ENCODE measurements at regions not wholly inside any gene's neighbourhood (a gene's known extent, or its start where the extent isn't known, plus 50 kb on each side); places are given as distances from the start of the nearest gene placed in this dataset.

DNA sequence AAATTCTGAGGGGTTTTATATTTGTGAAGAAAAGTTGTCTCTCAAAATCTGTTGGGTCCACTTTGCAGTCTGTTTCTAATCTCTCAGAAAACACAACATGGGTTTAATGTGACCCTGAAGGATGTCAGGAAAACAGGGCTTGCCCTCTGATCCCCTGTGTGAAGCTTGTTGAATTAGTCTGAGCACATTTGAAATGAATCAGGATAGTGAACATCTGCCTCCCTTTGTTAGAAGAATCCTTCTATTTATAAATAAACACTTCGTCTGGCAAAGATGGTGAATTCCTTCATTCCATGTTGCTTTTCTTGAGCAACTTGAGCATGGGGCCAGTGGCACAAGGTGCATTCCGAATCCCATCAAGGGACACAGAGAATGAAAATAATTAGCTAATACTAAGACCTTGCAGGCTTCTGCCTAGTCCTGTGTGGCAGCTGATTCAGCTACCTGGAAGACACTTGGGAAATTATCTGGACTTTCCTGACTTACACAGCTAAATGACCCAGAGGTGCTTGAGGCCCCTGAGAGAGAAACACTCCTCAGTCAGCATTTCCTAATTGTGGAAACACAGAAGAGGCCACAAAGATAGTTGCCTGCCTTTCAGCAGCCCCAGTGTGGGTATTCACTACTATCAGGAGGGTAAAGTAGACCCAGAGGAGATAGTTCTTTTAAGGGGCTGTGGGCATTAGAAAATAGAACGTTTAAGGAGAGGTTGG lies 305.5 kb downstream of the C7orf25 start:
- no peak overlapping the region for H3K14ac ChIP-seq (ENCODE audit: insufficient read depth, low read length)
- WGBS (ENCODE audit: extremely low coverage, insufficient read length, low lambda C conversion rate): no CpG with 5 or more reads among the region's 3 CpGs
- Mint-ChIP-seq H3K9me3 (peaks cover 0 to 2% of the 10 kb centered on the region in 2 experiments; a peak in 1 of 5 replicates), H3K4me3 (no peak overlapping the region), H3K27me3 (ENCODE audit: low read depth) (no peaks in the 10 kb centered on the region), H3K4me1 (peaks cover 0 to 3% of the 10 kb centered on the region in 2 experiments; a peak in 1 of 4 replicates), H3K36me3 (ENCODE audit: insufficient read depth in 1 of 3, low read depth in 3 of 3) (peaks cover 1 to 3% (median 2%) of the 10 kb centered on the region in 3 experiments; a peak in 2 of 7 replicates), H3K27ac (no peak overlapping the region)
- no peak overlapping the region for H2BK20ac ChIP-seq (ENCODE audit: low read depth, low read length, poor library complexity, severe bottlenecking)
- no peak overlapping the region for H3K27ac ChIP-seq (ENCODE audit: insufficient read length, low read depth, low read length)
- no peak overlapping the region for H3K23ac ChIP-seq (ENCODE audit: insufficient read length, low read depth, low read length)
- H3K18ac ChIP-seq (ENCODE audit: insufficient read length, low read depth, low read length): no peak overlapping the region
- H3K4me2 ChIP-seq (ENCODE audit: insufficient read depth, insufficient read length, low read length): no peak overlapping the region
- H2AK5ac ChIP-seq (ENCODE audit: insufficient read length, low read length): no peak overlapping the region
- H3K4me1 ChIP-seq (ENCODE audit: insufficient read depth, low read length): no peaks in the 10 kb centered on the region
- H3K9me3 ChIP-seq (ENCODE audit: control insufficient read depth, low read depth, low read length): no peaks in the 10 kb centered on the region
- H3K56ac ChIP-seq (ENCODE audit: insufficient read length, low read depth, low read length): no peak overlapping the region
- H3K79me2 ChIP-seq (ENCODE audit: insufficient read depth, low read length): no peaks in the 10 kb centered on the region
- no peak overlapping the region for H2BK15ac ChIP-seq (ENCODE audit: low read depth, low read length)
- H3T11ph ChIP-seq (ENCODE audit: low read length): no peak overlapping the region
- H4K5ac ChIP-seq (ENCODE audit: insufficient read length, low read depth, low read length): no peak overlapping the region
- H3K23me2 ChIP-seq (ENCODE audit: insufficient read length, low read depth, low read length, poor library complexity, severe bottlenecking): no peaks in the 10 kb centered on the region
- DNase-seq: no peak
- H2BK12ac ChIP-seq (ENCODE audit: insufficient read length, low read depth, low read length): no peak overlapping the region
- no peak overlapping the region for H4K8ac ChIP-seq (replicated peaks; ENCODE audit: insufficient read length, low read depth, low read length)
- no peak overlapping the region for H2AFZ ChIP-seq (ENCODE audit: low read length)
- H2BK5ac ChIP-seq (ENCODE audit: insufficient read length, low read length): no peak overlapping the region
- H4K91ac ChIP-seq (ENCODE audit: insufficient read length, low read depth, low read length): no peak overlapping the region
- no peaks in the 10 kb centered on the region for H3K79me1 ChIP-seq (ENCODE audit: insufficient read depth, low read depth, low read length, poor library complexity, severe bottlenecking)
- H3K9ac ChIP-seq (ENCODE audit: extremely low read depth, insufficient read length, low read length): no peak overlapping the region
- no peak overlapping the region for H2BK120ac ChIP-seq (ENCODE audit: low read depth, low read length, poor library complexity, severe bottlenecking)
- H4K20me1 ChIP-seq (ENCODE audit: control insufficient read depth, insufficient read depth, insufficient read length): no peaks in the 10 kb centered on the region
- no peak overlapping the region for H3K4ac ChIP-seq (ENCODE audit: low read depth, low read length)
- H3K27me3 ChIP-seq (ENCODE audit: insufficient read depth, low read length): no peaks in the 10 kb centered on the region
- TF ChIP-seq, protein P1, sequence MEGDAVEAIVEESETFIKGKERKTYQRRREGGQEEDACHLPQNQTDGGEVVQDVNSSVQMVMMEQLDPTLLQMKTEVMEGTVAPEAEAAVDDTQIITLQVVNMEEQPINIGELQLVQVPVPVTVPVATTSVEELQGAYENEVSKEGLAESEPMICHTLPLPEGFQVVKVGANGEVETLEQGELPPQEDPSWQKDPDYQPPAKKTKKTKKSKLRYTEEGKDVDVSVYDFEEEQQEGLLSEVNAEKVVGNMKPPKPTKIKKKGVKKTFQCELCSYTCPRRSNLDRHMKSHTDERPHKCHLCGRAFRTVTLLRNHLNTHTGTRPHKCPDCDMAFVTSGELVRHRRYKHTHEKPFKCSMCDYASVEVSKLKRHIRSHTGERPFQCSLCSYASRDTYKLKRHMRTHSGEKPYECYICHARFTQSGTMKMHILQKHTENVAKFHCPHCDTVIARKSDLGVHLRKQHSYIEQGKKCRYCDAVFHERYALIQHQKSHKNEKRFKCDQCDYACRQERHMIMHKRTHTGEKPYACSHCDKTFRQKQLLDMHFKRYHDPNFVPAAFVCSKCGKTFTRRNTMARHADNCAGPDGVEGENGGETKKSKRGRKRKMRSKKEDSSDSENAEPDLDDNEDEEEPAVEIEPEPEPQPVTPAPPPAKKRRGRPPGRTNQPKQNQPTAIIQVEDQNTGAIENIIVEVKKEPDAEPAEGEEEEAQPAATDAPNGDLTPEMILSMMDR (conservative IDR thresholded peaks at IDR 0.05): no peak
